ENCODE measurements at regions not wholly inside any gene's neighbourhood (a gene's known extent, or its start where the extent isn't known, plus 50 kb on each side); places are given as distances from the start of the nearest gene placed in this dataset.

DNA sequence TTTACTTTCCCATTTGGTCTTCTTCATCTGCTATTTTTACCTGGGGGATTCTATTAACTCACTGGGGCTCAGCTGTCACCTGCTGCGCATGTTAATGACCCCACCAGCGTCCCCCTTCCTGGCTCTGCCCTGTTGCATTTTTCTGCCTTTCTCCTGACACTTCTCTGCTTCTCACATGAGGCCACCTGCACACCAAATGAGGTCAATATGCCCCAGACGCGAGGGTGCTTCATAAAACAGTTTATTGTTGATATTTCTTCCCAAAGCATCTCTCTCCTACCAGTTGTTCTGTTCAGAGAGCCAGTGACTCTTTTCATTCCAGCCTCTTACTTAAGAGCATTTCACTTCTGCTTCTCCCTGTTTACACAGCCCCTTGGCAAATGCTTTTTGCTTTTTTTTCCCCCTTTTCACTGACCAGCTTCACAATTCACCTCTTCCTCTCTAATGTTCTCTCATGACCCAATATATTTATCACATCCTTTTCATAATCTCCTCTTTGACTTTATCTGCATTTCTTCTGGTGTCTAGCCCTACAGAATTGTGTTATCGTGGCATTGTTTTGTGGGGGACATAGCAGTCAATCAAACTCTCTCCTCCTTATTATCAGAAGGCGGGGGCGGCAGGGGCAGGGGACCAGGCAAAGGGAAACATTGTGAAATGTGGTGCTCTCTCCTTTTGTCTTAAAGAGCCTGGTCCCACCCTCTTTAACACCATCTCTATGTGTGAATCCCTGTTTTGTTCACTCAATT is 545.8 kb upstream of the CITED2 start:
- no peak for ATAC-seq

DNA sequence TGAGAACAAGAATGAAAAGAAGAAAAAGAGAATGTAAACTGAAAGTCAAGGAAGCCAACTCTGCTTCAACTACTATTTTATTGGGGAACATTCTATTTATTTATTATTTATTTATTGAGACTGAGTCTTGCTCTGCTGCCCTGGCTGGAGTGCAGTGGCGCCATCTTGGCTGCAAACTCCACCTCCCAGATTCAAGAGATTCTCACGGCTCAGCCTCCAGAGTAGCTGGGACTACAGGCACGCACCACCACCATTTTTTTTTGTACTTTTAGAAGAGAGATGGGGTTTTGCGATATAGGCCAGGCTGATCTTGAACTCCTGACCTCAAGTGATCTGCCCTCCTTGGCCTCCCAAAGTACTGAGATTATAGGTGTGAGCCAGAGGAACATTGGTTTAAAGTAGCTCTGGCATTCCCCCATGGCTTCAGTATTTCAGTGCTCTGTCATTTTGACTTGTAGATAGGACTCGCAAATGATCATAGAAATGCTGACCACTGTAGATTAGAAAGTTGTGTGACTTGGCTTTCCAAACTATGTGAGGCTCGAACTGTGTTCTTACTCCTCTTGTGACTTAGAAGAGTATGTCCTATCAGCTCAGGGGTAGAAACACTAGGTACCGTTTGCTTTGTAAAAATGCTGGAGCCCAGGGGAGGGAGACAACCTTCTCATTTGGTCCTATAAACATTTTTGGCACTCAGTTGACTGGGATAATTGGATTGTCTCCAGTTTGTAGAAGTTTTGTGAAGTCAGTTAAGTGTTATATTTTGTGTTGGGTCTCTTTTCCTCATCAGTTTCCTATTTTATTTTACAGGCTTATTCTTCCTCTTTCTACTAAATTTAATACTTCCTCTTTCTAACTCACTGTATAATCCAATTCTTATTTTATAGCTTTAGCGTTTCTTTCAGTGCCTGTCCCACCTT is 544.9 kb upstream of the CITED2 start:
- Histone ChIP-seq H3K27ac (no peak overlapping the region), H3K4me1 (no peaks in the 10 kb centered on the region), H3K27me3 (no peaks in the 10 kb centered on the region), H3K4me3 (no peak overlapping the region), H3K36me3 (no peaks in the 10 kb centered on the region), H3K9me3 (no peaks in the 10 kb centered on the region)
- 81 to 85% methylated on average over 4 to 7 of the region's 8 CpGs for WGBS, 2 donors (ENCODE audit: low coverage in 1 of 2)
- no peak for ATAC-seq
- TF ChIP-seq POLR2A (IDR thresholded peaks at IDR 0.05) (no peak), CTCF (IDR thresholded peaks at IDR 0.05) (no peak), EP300 (IDR thresholded peaks at IDR 0.05) (no peak), POLR2AphosphoS5 (IDR thresholded peaks at IDR 0.05) (no peak)

More for the DNA sequence above, 545.8 kb upstream of the CITED2 start:
- TF ChIP-seq EP300 (IDR thresholded peaks at IDR 0.05): no peak
- no peak for TF ChIP-seq POLR2A (IDR thresholded peaks at IDR 0.05)
- no peak for TF ChIP-seq CTCF (IDR thresholded peaks at IDR 0.05)
- no peak for TF ChIP-seq POLR2AphosphoS5 (IDR thresholded peaks at IDR 0.05)
- H3K36me3 ChIP-seq: no peaks in the 10 kb centered on the region
- no peak overlapping the region for H3K4me3 ChIP-seq
- no peaks in the 10 kb centered on the region for H3K27me3 ChIP-seq
- H3K27ac ChIP-seq: no peak overlapping the region
- 52 to 77% methylated on average over 5 to 6 of the region's 7 CpGs for WGBS, 2 donors (ENCODE audit: low coverage in 1 of 2)
- H3K4me1 ChIP-seq: no peaks in the 10 kb centered on the region
- no peaks in the 10 kb centered on the region for H3K9me3 ChIP-seq

DNA sequence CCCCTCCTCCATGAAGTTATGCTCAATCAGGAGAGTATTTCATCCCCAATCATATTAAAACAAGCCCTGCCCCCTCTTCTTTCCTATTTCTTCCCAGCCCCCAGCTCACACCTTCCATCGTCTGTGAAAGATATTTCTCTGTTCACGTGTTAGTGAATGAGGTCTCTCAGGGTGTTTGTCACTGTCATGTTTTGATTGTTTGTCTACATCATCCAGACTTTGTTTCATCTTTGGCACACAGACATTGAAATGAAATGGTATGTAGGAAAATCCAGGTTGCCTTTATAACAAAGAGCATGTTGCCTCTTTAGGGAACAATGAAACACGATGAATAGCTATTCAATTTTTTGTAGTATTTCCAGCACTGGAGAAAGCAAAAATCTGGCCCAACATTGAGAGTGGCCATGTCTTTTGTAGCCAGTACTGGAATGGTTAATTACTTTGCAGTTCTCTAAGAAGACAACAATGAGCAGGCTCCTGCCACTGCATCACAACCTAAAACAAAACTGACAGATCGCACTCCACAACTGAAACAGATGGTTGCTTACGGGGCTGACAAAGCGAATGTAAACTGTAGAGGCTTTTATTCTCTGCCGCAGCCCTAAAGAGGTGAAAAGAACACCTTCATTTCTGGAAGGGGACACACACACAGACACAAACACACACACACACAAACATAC is 543.6 kb upstream of the CITED2 start:
- Histone ChIP-seq H3K4me3 (no peak overlapping the region), H3K36me3 (no peaks in the 10 kb centered on the region), H3K9me3 (no peaks in the 10 kb centered on the region), H3K27ac (no peak overlapping the region), H3K27me3 (no peaks in the 10 kb centered on the region), H3K4me1 (no peaks in the 10 kb centered on the region)
- no peak for TF ChIP-seq POLR2AphosphoS5 (IDR thresholded peaks at IDR 0.05)
- TF ChIP-seq CTCF (IDR thresholded peaks at IDR 0.05): no peak
- TF ChIP-seq EP300 (IDR thresholded peaks at IDR 0.05): no peak
- TF ChIP-seq POLR2A (IDR thresholded peaks at IDR 0.05): no peak
- WGBS, 2 donors (ENCODE audit: low coverage in 1 of 2): 48 to 78% methylated on average over 7 of the region's 7 CpGs
- ATAC-seq: no peak

DNA sequence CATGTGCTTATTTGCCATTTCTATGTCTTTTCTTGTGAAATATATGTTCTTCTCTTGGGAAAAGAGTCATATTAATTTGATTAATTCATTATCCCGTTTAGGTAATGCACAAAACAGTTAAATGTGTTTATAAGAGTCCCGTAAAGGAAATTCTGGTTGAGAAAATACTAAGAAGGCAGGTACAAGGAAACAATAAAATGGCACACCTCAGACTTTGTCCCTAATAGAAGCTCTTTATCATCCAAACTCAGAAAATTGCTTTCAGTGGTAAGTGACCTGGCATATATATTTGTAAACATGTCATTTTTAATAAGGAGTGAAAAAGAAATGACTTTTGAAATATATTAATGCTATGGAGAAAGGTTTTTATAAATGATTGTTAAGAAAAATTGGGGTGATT is 540.5 kb upstream of the CITED2 start:
- no peaks in the 10 kb centered on the region for H3K9me3 ChIP-seq
- no peaks in the 10 kb centered on the region for H3K27me3 ChIP-seq
- no peaks in the 10 kb centered on the region for H3K36me3 ChIP-seq
- TF ChIP-seq EP300 (IDR thresholded peaks at IDR 0.05) (no peak), POLR2AphosphoS5 (IDR thresholded peaks at IDR 0.05) (no peak), POLR2A (IDR thresholded peaks at IDR 0.05) (no peak), CTCF (IDR thresholded peaks at IDR 0.05) (no peak)
- no peaks in the 10 kb centered on the region for H3K4me1 ChIP-seq
- no peak overlapping the region for H3K4me3 ChIP-seq
- H3K27ac ChIP-seq: no peak overlapping the region
- WGBS, 2 donors (ENCODE audit: low coverage in 1 of 2): 67 to 87% methylated on average over 2 of the region's 2 CpGs
- no peak for ATAC-seq
